HCT116 (cell line): ENCODE measurements at regions not wholly inside any gene's neighbourhood (a gene's known extent, or its start where the extent isn't known, plus 50 kb on each side); places are given as distances from the start of the nearest gene placed in this dataset.

Experiments
- ATAC-seq: fragments of 200-7000 bp; cut with Tn5 transposase; 2 replicates; pipeline ENCODE4 v1.9.1; 2020; ENCODE audit warnings: mild to moderate bottlenecking, moderate library complexity
- BruUV-seq: library from RNA; stranded (reverse); fragments of 400-500 nt; replicated peaks from 2 replicates; lab custom pipeline; 2021; lab: Mats Ljungman, UMichigan
- CTCF ChIA-PET: fragments of 300-600 bp; sonication (Branson Sonifier 250); formaldehyde crosslinking; loops from one replicate; lab custom pipeline; 2021; ENCODE audit warnings: antibody characterized with exemption; lab: Charles Lee
- POLR2A ChIA-PET: fragments of 300-600, 350-600 bp; sonication (Branson Sonifier 250); formaldehyde crosslinking; loops from one replicate; lab custom pipeline; 2021; ENCODE audit warnings: antibody characterized with exemption; lab: Charles Lee
- RAD21 ChIA-PET, 2 experiments: fragments of 300-600 bp; sonication (Branson Sonifier 250); formaldehyde crosslinking; loops; one replicate each; lab custom pipeline; 2023; ENCODE audit warnings: low total read pairs in 2 of 2; ENCODE audit not compliant: uncharacterized antibody in 2 of 2, unreplicated experiment in 2 of 2, low non-redundant PET in 1 of 2; lab: Charles Lee
- DNase-seq: peaks from one replicate; pipeline ENCODE4 v3.0.0-alpha.2; 2010; ENCODE audit warnings: low read depth, low spot score
- H2AFZ ChIP-seq: fragments of 200-600 bp; shearing (Covaris generic), sonication (generic); 2 replicates; pipeline ENCODE4 v1.6.1; 2017; ENCODE audit warnings: low read depth, mixed run types, mixed read lengths, antibody characterized with exemption, low read length; ENCODE audit not compliant: poor library complexity, severe bottlenecking
- H3K27ac ChIP-seq: 2 replicates; pipeline ENCODE4 v1.5.1; 2012; ENCODE audit warnings: low read depth, low read length
- H3K27me3 ChIP-seq: fragments of 200-600 bp; sonication (generic); 2 replicates; pipeline ENCODE4 v1.6.1; 2016; ENCODE audit warnings: mixed run types, low read length, mixed read lengths; ENCODE audit not compliant: insufficient read depth
- H3K36me3 ChIP-seq, 2 experiments: fragments of 200-500 bp in 1 of 2; fragments of 200-600 bp in 1 of 2; sonication (Bioruptor generic) in 1 of 2; sonication (generic) in 1 of 2; 2 replicates each; pipeline versions ENCODE4 v1.5.1 to v1.6.1; 2014 to 2016; ENCODE audit warnings: low read length in 2 of 2, inconsistent platforms in 1 of 2, mixed read lengths in 1 of 2, mixed run types in 1 of 2; ENCODE audit not compliant: insufficient read depth in 2 of 2, control insufficient read depth in 1 of 2
- H3K4me1 ChIP-seq, 2 experiments: fragments of 200-600 bp in 1 of 2; sonication (generic) in 1 of 2; 2 replicates each; pipeline versions ENCODE4 v1.5.1 to v1.6.1; 2012 to 2017; ENCODE audit warnings: low read length in 2 of 2, inconsistent platforms in 1 of 2, mild to moderate bottlenecking in 1 of 2, mixed read lengths in 1 of 2, mixed run types in 1 of 2, moderate library complexity in 1 of 2; ENCODE audit not compliant: insufficient read depth in 2 of 2, control insufficient read depth in 1 of 2
- H3K4me2 ChIP-seq: fragments of 200-600 bp; sonication (generic); 2 replicates; pipeline ENCODE4 v1.6.1; 2017; ENCODE audit warnings: mixed run types, low read length, mixed read lengths
- H3K4me3 ChIP-seq, 2 experiments: fragments of 200-600 bp in 1 of 2; sonication (generic) in 1 of 2; replicated peaks in 1 of 2; 2 replicates each; pipeline ENCODE4 v1.5.1; 2011 to 2016; ENCODE audit warnings: low read length in 2 of 2, control low read depth in 1 of 2, low read depth in 1 of 2, mild to moderate bottlenecking in 1 of 2, mixed read lengths in 1 of 2, mixed run types in 1 of 2
- H3K79me2 ChIP-seq: fragments of 200-600 bp; sonication (generic); 2 replicates; pipeline ENCODE4 v1.6.1; 2017; ENCODE audit warnings: mild to moderate bottlenecking, mixed run types, low read length, moderate library complexity, mixed read lengths; ENCODE audit not compliant: insufficient read depth
- H3K9ac ChIP-seq: fragments of 200-600 bp; sonication (generic); 2 replicates; pipeline ENCODE4 v1.6.1; 2016; ENCODE audit warnings: low read length, mixed read lengths
- H3K9me2 ChIP-seq: fragments of 200-600 bp; sonication (generic), shearing (Covaris generic); 2 replicates; pipeline ENCODE4 v1.6.1; 2017; ENCODE audit warnings: mixed run types, mild to moderate bottlenecking, moderate library complexity; ENCODE audit not compliant: insufficient read depth
- H3K9me3 ChIP-seq, 2 experiments: fragments of 200-500 bp in 1 of 2; fragments of 200-600 bp in 1 of 2; sonication (Bioruptor generic) in 1 of 2; sonication (generic) in 1 of 2; 2 replicates each; pipeline ENCODE4 v1.6.1; 2014 to 2017; ENCODE audit warnings: low read length in 2 of 2, mixed read lengths in 2 of 2, inconsistent platforms in 1 of 2, low read depth in 1 of 2, mild to moderate bottlenecking in 1 of 2, mixed run types in 1 of 2, moderate library complexity in 1 of 2; ENCODE audit not compliant: control insufficient read depth in 1 of 2, insufficient read depth in 1 of 2
- H4K20me1 ChIP-seq: fragments of 200-600 bp; sonication (generic), shearing (Covaris generic); 2 replicates; pipeline ENCODE4 v1.6.1; 2017; ENCODE audit warnings: mixed run types, mild to moderate bottlenecking, moderate library complexity; ENCODE audit not compliant: insufficient read depth
- ATF3 ChIP-seq: IDR thresholded peaks from 2 replicates; pipeline ENCODE4 v1.6.1; 2012
- CBX3 ChIP-seq: IDR thresholded peaks from 2 replicates; pipeline ENCODE4 v1.6.1; 2012; ENCODE audit warnings: low read depth
- CEBPB ChIP-seq: IDR thresholded peaks from 2 replicates; pipeline ENCODE4 v1.6.1; 2012; ENCODE audit warnings: low read depth
- CTCF ChIP-seq, 3 experiments: fragments of 200-600 bp in 1 of 3; sonication (generic) in 1 of 3; IDR thresholded peaks in 2 of 3; conservative IDR thresholded peaks in 1 of 3; 2 replicates each; pipeline ENCODE4 v1.5.1; 2012 to 2017; ENCODE audit warnings: low read depth in 2 of 3, low read length in 2 of 3, antibody characterized with exemption in 1 of 3, borderline replicate concordance in 1 of 3, control low read depth in 1 of 3, mild to moderate bottlenecking in 1 of 3, mixed read lengths in 1 of 3, mixed run types in 1 of 3, moderate library complexity in 1 of 3; ENCODE audit not compliant: insufficient read depth in 1 of 3
- EGR1 ChIP-seq: IDR thresholded peaks from 2 replicates; pipeline ENCODE4 v1.6.1; 2012; ENCODE audit warnings: low read depth
- EZH2 ChIP-seq: fragments of 200-600 bp; sonication (generic); IDR thresholded peaks from 2 replicates; pipeline ENCODE4 v1.6.1; 2017; ENCODE audit warnings: antibody characterized with exemption, mixed run types
- EZH2phosphoT487 ChIP-seq: fragments of 200-600 bp; IDR thresholded peaks from 2 replicates; pipeline ENCODE4 v1.6.1; 2018; ENCODE audit warnings: antibody characterized with exemption, borderline replicate concordance
- JUND ChIP-seq: IDR thresholded peaks from 2 replicates; pipeline ENCODE4 v1.6.1; 2012
- POLR2AphosphoS5 ChIP-seq: IDR thresholded peaks from 2 replicates; pipeline ENCODE4 v1.6.1; 2011; ENCODE audit warnings: mild to moderate bottlenecking, low read depth, low read length, moderate library complexity
- RAD21 ChIP-seq: IDR thresholded peaks from 2 replicates; pipeline ENCODE4 v1.6.1; 2012; ENCODE audit warnings: low read depth, mild to moderate bottlenecking
- REST ChIP-seq: IDR thresholded peaks from 2 replicates; pipeline ENCODE4 v1.6.1; 2012; ENCODE audit warnings: low read depth
- SP1 ChIP-seq: IDR thresholded peaks from 2 replicates; pipeline ENCODE4 v1.6.1; 2012; ENCODE audit warnings: low read depth
- TCF7L2 ChIP-seq: IDR thresholded peaks from 2 replicates; pipeline ENCODE4 v1.7.0; 2011; ENCODE audit warnings: borderline replicate concordance, inconsistent platforms; ENCODE audit not compliant: insufficient read depth, insufficient read length; ENCODE audit errors: extremely low read depth
- ZBTB33 ChIP-seq: IDR thresholded peaks from 2 replicates; pipeline ENCODE4 v1.6.1; 2011; ENCODE audit warnings: mild to moderate bottlenecking, low read length, moderate library complexity; ENCODE audit not compliant: insufficient replicate concordance; ENCODE audit errors: extremely low read depth
- intact Hi-C: fragments of 100-400 bp; cut with micrococcal nuclease; formaldehyde crosslinking; loops from 2 replicates; pipeline ENCODE4 v1.10.0; 2022

- RAD21 ChIA-PET: no interaction called here
- Histone ChIP-seq H3K9me3 (no peaks in the 10 kb centered on the region), H2AFZ (no peak overlapping the region), H4K20me1 (no peaks in the 10 kb centered on the region), H3K27ac (no peak overlapping the region), H3K9me2 (no peaks in the 10 kb centered on the region), H3K36me3 (no peaks in the 10 kb centered on the region), H3K4me3 (no peak overlapping the region), H3K4me1 (no peaks in the 10 kb centered on the region), H3K79me2 (no peaks in the 10 kb centered on the region), H3K9ac (no peak overlapping the region), H3K4me2 (no peak overlapping the region), H3K27me3 (peaks cover 44% of the 10 kb centered on the region)
- ATAC-seq (no peak), DNase-seq (no peak)
- POLR2A ChIA-PET: no interaction called here
- TF ChIP-seq POLR2AphosphoS5 (no peak), JUND (no peak), TCF7L2 (no peak), ATF3 (no peak), REST (no peak), RAD21 (no peak), EZH2 (no peak), CTCF (IDR thresholded peaks at IDR 0.05 in 2 of 3, conservative IDR thresholded peaks at IDR 0.05 in 1 of 3; ENCODE audit: borderline replicate concordance in 1 of 3, insufficient read depth in 1 of 3, low read depth in 2 of 3, low read length in 2 of 3) (no peak), ZBTB33 (no peak), CEBPB (no peak), CBX3 (no peak), EZH2phosphoT487 (no peak), SP1 (no peak), EGR1 (no peak)
- intact Hi-C loops: no loop called here
- CTCF ChIA-PET: no interaction called here
- no TSS peak for BruUV-seq
These were observed 320.7 kb upstream of the HNRNPA3 start for GRCh38 chr2:176891857-176892256.
